ENCODE measurements at regions not wholly inside any gene's neighbourhood (a gene's known extent, or its start where the extent isn't known, plus 50 kb on each side); places are given as distances from the start of the nearest gene placed in this dataset.

DNA sequence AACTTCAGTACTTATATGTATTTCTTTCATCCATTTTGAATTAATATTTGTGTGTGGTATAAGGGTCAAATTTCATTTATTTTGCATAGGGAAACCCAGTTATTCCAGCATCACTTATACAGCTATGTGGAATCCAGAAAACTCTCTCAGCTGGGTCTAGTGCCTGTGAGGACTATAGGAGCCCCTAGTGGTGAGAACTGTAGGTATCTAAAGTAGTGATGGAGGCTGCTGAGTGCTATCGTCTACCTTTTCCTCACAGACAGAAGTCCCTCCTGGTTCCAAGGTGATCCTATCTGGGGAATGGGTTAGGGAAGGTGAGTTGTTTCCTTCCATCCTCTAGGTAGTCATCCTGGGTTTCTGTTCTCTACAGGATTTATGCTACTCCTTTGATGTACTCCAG lies 352.0 kb upstream of the C1orf87 start:
- Histone ChIP-seq H3K4me3 (ENCODE audit: extremely low read depth in 1 of 4, insufficient read depth in 2 of 4, low read depth in 3 of 4, low read length in 4 of 4) (no peak overlapping the region), H3K27me3 (replicated peaks in 1 of 4; ENCODE audit: control insufficient read depth in 3 of 4, extremely low read depth in 1 of 4, insufficient read depth in 3 of 4, low read length in 3 of 4) (no peaks in the 10 kb centered on the region), H2AK5ac (ENCODE audit: low read depth, low read length) (no peak overlapping the region), H3K9ac (replicated peaks in 1 of 4; ENCODE audit: extremely low read depth in 1 of 4, low read depth in 3 of 4, low read length in 3 of 4) (no peak overlapping the region), H3K36me3 (ENCODE audit: control insufficient read depth in 2 of 4, insufficient read depth in 4 of 4, low read length in 3 of 4) (no peaks in the 10 kb centered on the region), H3K9me3 (ENCODE audit: insufficient read depth in 2 of 2, low read depth in 1 of 2, low read length in 1 of 2) (no peaks in the 10 kb centered on the region; a peak in 1 of 4 replicates), H2BK120ac (replicated peaks; ENCODE audit: low read depth, low read length) (no peak overlapping the region), H3K79me1 (ENCODE audit: low read depth, low read length) (no peaks in the 10 kb centered on the region), H3K27ac (ENCODE audit: low read depth, low read length) (no peak overlapping the region), H3K4me2 (ENCODE audit: insufficient read depth in 1 of 2, low read depth in 2 of 2, low read length in 2 of 2) (no peak overlapping the region), H2BK20ac (ENCODE audit: low read length) (no peak overlapping the region), H3K18ac (ENCODE audit: extremely low read depth, low read length) (no peak overlapping the region), H3K23ac (ENCODE audit: insufficient read length) (no peak overlapping the region), H2AFZ (ENCODE audit: low read length) (no peak overlapping the region), H3K4ac (replicated peaks; ENCODE audit: insufficient read length, low read depth, low read length) (no peak overlapping the region), H2BK5ac (ENCODE audit: low read depth, low read length) (no peak overlapping the region), H3K23me2 (ENCODE audit: low read depth, low read length) (no peaks in the 10 kb centered on the region), H4K8ac (ENCODE audit: extremely low read depth, insufficient read depth, low read length) (no peak overlapping the region), H2BK12ac (ENCODE audit: low read depth, low read length) (no peak overlapping the region), H4K91ac (replicated peaks; ENCODE audit: insufficient read length, low read length) (no peak overlapping the region), H3K56ac (replicated peaks; ENCODE audit: insufficient read length, low read depth, low read length) (no peak overlapping the region), H4K5ac (ENCODE audit: insufficient read length, low read depth, low read length) (no peak overlapping the region), H3K4me1 (replicated peaks in 1 of 4; ENCODE audit: control insufficient read depth in 3 of 4, insufficient read depth in 4 of 4, low read length in 3 of 4) (no peaks in the 10 kb centered on the region), H3K14ac (ENCODE audit: insufficient read length) (no peak overlapping the region), H4K20me1 (replicated peaks in 1 of 2; ENCODE audit: control insufficient read depth in 1 of 2, insufficient read depth in 2 of 2, low read length in 2 of 2) (no peaks in the 10 kb centered on the region), H3K79me2 (ENCODE audit: control insufficient read depth in 1 of 2, insufficient read depth in 2 of 2, low read length in 2 of 2) (no peaks in the 10 kb centered on the region), H2BK15ac (ENCODE audit: low read length) (no peak overlapping the region)
- TF ChIP-seq RAD21 (IDR thresholded peaks at IDR 0.05 in 1 of 2, conservative IDR thresholded peaks at IDR 0.05 in 1 of 2; ENCODE audit: low read depth in 2 of 2, low read length in 2 of 2) (peak; percentile 51 to 62), RBBP5 (IDR thresholded peaks at IDR 0.05; ENCODE audit: borderline replicate concordance, low read depth, low read length) (no peak)
- TF ChIP-seq, protein P1, sequence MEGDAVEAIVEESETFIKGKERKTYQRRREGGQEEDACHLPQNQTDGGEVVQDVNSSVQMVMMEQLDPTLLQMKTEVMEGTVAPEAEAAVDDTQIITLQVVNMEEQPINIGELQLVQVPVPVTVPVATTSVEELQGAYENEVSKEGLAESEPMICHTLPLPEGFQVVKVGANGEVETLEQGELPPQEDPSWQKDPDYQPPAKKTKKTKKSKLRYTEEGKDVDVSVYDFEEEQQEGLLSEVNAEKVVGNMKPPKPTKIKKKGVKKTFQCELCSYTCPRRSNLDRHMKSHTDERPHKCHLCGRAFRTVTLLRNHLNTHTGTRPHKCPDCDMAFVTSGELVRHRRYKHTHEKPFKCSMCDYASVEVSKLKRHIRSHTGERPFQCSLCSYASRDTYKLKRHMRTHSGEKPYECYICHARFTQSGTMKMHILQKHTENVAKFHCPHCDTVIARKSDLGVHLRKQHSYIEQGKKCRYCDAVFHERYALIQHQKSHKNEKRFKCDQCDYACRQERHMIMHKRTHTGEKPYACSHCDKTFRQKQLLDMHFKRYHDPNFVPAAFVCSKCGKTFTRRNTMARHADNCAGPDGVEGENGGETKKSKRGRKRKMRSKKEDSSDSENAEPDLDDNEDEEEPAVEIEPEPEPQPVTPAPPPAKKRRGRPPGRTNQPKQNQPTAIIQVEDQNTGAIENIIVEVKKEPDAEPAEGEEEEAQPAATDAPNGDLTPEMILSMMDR (IDR thresholded peaks at IDR 0.05; ENCODE audit: control extremely low read depth in 1 of 3, insufficient read depth in 1 of 3, low read depth in 1 of 3, low read length in 3 of 3) = peak in 2 of 3 experiments; percentile 44 to 66; a peak in 3 of 4 replicates
- ChIA-PET CTCF (ENCODE audit: partially characterized antibody) (interaction anchor here (0.6 to 3.0 kb wide), 27 partner anchors 8 to 1303 kb away, joined by 3 to 15 read pairs (median 4); no protein-coding TSS in a partner anchor), POLR2A (ENCODE audit: partially characterized antibody) (no interaction called here)
- WGBS, 2 experiments (ENCODE audit: extremely low coverage in 1 of 2, insufficient coverage in 1 of 2, insufficient read length in 1 of 2, insufficient replicate concordance in 2 of 2, low coverage in 1 of 2, low lambda C conversion rate in 2 of 2, missing lambda C conversion rate in 1 of 2) = 89% methylated on average over 1 of the region's 1 CpG; no CpG with 5 or more reads in 1 of the 2 experiments
- peak; percentile 7 for FAIRE-seq
- no peak for DNase-seq (ENCODE audit: low read depth in 1 of 2, low spot score in 2 of 2)
